IPS-18a (cell line): ENCODE measurements at regions not wholly inside any gene's neighbourhood (a gene's known extent, or its start where the extent isn't known, plus 50 kb on each side); places are given as distances from the start of the nearest gene placed in this dataset.

Experiments used
- H3K27ac ChIP-seq: one replicate; pipeline ENCODE4 v1.5.1; 2013; ENCODE audit warnings: low read length
- H3K27me3 ChIP-seq: one replicate; pipeline ENCODE4 v1.6.1; 2013; ENCODE audit warnings: mild to moderate bottlenecking, low read length; ENCODE audit not compliant: control insufficient read depth, insufficient read depth
- H3K36me3 ChIP-seq: one replicate; pipeline ENCODE4 v1.6.1; 2013; ENCODE audit warnings: low read depth, low read length; ENCODE audit not compliant: control insufficient read depth
- H3K4me1 ChIP-seq: one replicate; pipeline ENCODE4 v1.6.1; 2013; ENCODE audit warnings: low read depth, low read length; ENCODE audit not compliant: control insufficient read depth
- H3K4me3 ChIP-seq: one replicate; pipeline ENCODE4 v1.5.1; 2013; ENCODE audit warnings: low read length
- H3K9ac ChIP-seq: one replicate; pipeline ENCODE4 v1.6.1; 2013; ENCODE audit warnings: mild to moderate bottlenecking, low read length, moderate library complexity
- H3K9me3 ChIP-seq: one replicate; pipeline ENCODE4 v1.6.1; 2013; ENCODE audit warnings: low read depth, low read length; ENCODE audit not compliant: control insufficient read depth

- Histone ChIP-seq H3K27me3 (no peaks in the 10 kb centered on the region), H3K9ac (no peak overlapping the region), H3K4me1 (no peaks in the 10 kb centered on the region), H3K4me3 (no peak overlapping the region), H3K9me3 (no peaks in the 10 kb centered on the region), H3K36me3 (no peaks in the 10 kb centered on the region), H3K27ac (no peak overlapping the region)
Measured at GRCh38 chr10:33897291-33897752, 562.9 kb upstream of the NRP1 start.

DNA sequence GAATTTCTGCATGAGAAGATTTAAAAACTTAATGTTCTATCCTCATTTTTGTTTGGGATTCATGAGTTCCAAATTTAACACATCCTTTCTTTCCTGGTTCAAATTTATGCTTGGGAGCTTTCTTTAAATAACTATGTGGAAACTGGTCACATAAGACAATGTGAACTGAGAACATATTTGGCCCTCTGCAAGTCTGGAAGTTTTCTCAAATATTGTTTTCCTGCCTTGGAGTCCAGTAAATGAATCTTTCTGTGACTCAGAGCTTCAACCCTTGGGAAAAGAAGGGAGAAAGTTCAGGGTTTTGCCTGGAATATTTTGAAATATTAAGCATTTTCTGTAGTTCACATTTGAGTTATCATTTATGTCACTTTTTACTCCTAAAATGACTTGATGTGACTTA lies 559.0 kb upstream of the NRP1 start:
- Histone ChIP-seq H3K27ac (no peak overlapping the region), H3K9ac (no peak overlapping the region), H3K9me3 (no peaks in the 10 kb centered on the region), H3K4me3 (no peak overlapping the region), H3K36me3 (no peaks in the 10 kb centered on the region), H3K4me1 (no peaks in the 10 kb centered on the region), H3K27me3 (no peaks in the 10 kb centered on the region)

DNA sequence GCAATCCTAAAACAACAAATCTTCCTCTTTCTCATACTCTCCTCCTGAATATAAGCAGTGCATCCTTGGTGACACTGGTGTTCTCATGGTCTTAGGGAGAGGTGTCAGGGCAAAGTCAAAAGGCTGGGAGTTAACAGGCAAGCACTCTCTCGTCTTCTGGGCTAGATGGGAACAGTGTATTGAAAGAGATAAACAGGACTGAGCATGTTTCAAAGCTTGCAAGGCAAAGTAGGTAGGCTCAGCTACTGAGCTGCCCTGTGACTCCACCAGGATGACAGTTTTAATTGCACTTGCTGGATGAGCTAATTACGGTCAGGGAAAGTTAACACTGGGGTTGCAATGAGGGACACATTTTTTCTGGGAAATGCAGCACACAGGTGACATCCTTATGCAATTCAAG lies 554.9 kb upstream of the NRP1 start:
- Histone ChIP-seq H3K9me3 (no peaks in the 10 kb centered on the region), H3K4me1 (no peaks in the 10 kb centered on the region), H3K4me3 (no peak overlapping the region), H3K36me3 (no peaks in the 10 kb centered on the region), H3K27me3 (no peaks in the 10 kb centered on the region), H3K27ac (no peak overlapping the region), H3K9ac (no peak overlapping the region)

- H3K36me3 ChIP-seq = no peaks in the 10 kb centered on the region
- H3K27ac ChIP-seq = no peak overlapping the region
- H3K9ac ChIP-seq = no peak overlapping the region
- no peaks in the 10 kb centered on the region for H3K9me3 ChIP-seq
- no peaks in the 10 kb centered on the region for H3K4me1 ChIP-seq
- H3K27me3 ChIP-seq = no peaks in the 10 kb centered on the region
- no peak overlapping the region for H3K4me3 ChIP-seq
Measured at GRCh38 chr10:33887188-33887587, 552.7 kb upstream of the NRP1 start.

GRCh38 chr10:33886299-33886698 lies 551.8 kb upstream of the NRP1 start:
- Histone ChIP-seq H3K9me3 (no peaks in the 10 kb centered on the region), H3K9ac (no peak overlapping the region), H3K4me3 (no peak overlapping the region), H3K4me1 (no peaks in the 10 kb centered on the region), H3K27me3 (no peaks in the 10 kb centered on the region), H3K36me3 (no peaks in the 10 kb centered on the region), H3K27ac (no peak overlapping the region)

DNA sequence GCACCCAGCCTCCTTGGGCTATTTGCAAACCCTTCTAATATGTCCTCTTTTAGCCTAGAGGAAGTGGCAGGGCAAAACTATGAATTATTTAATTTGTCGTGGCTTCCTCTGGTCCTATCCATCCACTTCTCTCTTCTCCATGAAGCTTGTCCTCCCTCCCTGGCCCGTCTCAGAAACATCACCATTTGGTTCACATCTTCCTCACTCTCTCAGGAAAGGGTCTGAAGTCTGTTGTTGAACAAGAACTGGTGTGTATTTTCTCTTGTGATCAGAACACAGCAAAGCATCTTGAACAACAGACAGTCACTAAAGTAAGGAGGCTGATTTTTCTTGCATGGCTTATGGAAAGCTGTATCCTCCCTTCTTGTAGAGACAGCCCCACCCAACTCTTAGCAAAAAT lies 550.1 kb upstream of the NRP1 start:
- Histone ChIP-seq H3K27me3 (no peaks in the 10 kb centered on the region), H3K4me3 (no peak overlapping the region)

DNA sequence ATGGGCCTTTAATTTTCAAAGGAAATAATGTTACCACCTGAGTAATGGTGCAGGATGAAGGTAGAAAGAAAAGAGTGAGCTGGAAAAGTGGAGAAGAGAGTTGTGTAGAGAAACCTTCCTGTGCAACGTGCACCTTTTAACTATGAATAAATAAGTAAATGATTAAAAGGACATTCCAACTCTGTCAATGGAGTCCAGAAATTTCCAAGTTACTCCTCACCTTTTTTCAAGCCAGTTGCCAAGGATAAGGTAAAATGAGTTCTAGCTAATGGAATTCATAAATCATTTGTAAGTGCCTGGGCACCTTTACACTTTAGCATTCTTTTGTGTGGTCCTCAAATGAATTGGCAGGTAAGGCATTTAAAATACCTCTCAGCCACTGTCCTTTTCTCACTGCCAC lies 549.4 kb upstream of the NRP1 start:
- no peaks in the 10 kb centered on the region for H3K9me3 ChIP-seq
- H3K4me1 ChIP-seq = no peaks in the 10 kb centered on the region
- H3K4me3 ChIP-seq = no peak overlapping the region
- H3K27ac ChIP-seq = no peak overlapping the region
- no peaks in the 10 kb centered on the region for H3K36me3 ChIP-seq
- no peak overlapping the region for H3K9ac ChIP-seq
- no peaks in the 10 kb centered on the region for H3K27me3 ChIP-seq

More for the DNA sequence above, 550.1 kb upstream of the NRP1 start:
- H3K27ac ChIP-seq = no peak overlapping the region
- H3K4me1 ChIP-seq = no peaks in the 10 kb centered on the region
- H3K9me3 ChIP-seq = no peaks in the 10 kb centered on the region
- no peaks in the 10 kb centered on the region for H3K36me3 ChIP-seq
- no peak overlapping the region for H3K9ac ChIP-seq

DNA sequence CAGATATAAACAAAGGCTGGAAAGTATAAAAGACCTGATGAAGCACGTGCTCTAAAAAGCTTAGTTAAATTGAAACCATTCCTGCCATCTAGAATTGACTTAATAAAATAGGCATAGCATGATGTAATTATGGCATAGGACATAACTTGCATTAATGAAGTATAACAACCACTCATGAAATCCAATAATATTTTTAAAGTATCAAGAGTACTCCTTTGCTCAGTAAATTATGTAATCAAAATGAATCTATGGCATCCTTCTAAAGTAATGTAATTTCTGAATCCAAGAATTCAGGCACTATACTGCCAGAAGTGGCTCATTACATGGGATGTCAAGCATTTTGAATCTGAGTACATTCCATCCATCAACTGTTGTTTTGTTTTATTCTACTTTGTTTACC lies 548.5 kb upstream of the NRP1 start:
- H3K4me3 ChIP-seq = no peak overlapping the region
- no peak overlapping the region for H3K27ac ChIP-seq

DNA sequence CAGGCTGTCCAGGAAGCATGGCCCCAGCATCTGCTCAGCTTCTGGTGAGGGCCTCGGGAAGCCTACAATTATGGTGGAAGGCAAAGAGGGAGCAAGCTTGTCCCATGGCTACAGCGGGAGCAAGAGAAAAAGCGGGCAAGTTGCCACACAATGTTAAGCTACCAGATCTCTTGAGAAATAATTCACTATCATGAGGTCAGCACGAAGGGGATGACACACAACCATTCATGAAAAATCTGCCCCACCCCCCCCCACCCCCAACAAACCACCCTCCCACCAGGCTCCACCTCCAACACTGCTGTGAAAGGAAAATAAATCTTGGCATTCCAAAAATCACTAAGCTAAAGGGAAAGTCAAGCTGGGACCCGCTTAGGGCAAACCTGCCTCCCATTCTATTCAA lies 545.8 kb upstream of the NRP1 start:
- no peaks in the 10 kb centered on the region for H3K9me3 ChIP-seq
- no peak overlapping the region for H3K9ac ChIP-seq
- H3K27ac ChIP-seq = no peak overlapping the region
- no peak overlapping the region for H3K4me3 ChIP-seq
- H3K27me3 ChIP-seq = no peaks in the 10 kb centered on the region
- no peaks in the 10 kb centered on the region for H3K36me3 ChIP-seq
- no peaks in the 10 kb centered on the region for H3K4me1 ChIP-seq

More for the DNA sequence above, 548.5 kb upstream of the NRP1 start:
- Histone ChIP-seq H3K9me3 (no peaks in the 10 kb centered on the region), H3K9ac (no peak overlapping the region), H3K4me1 (no peaks in the 10 kb centered on the region), H3K27me3 (no peaks in the 10 kb centered on the region), H3K36me3 (no peaks in the 10 kb centered on the region)

- Histone ChIP-seq H3K9me3 (no peaks in the 10 kb centered on the region), H3K36me3 (no peaks in the 10 kb centered on the region), H3K27me3 (no peaks in the 10 kb centered on the region), H3K4me1 (no peaks in the 10 kb centered on the region), H3K9ac (no peak overlapping the region), H3K4me3 (no peak overlapping the region), H3K27ac (no peak overlapping the region)
Measured at GRCh38 chr10:33878238-33878786, 543.8 kb upstream of the NRP1 start.

DNA sequence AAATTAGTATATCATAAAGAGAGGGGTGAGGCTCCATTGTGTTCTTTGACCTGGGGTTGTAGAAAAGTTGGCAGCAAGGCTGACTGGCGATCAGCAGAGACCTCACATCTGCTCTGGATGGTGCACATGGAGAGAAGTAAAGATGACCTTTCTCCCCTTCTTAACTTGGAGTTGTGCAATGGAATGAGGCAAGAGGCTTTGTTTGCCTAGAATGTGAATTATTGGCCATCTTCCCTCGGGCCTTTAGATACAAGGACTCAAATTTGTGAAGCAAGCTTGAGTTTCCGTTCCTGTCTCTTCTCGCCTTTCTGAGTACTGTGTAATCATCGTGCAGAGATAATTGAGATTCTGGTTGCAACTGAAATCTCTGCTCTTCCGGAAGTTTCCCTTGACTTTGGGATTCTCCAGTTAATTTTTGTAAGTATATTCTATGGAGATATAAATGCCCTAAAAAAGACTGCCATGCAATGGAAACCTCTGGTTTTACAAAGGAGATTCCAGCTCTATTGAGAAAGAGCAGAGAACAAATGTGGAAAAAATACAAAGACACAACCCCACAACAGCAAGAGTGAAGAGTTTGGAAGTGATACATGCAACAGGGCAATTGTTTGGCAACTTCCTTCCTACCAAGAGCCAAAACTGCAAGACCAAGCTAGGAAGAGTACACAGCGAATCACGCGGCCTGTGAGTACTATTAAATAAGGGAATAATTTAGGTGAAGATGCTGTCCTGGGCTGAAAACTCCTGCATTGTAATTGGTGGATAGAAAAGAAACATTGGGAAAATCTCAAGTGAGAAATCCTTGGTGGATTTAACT lies 542.3 kb upstream of the NRP1 start:
- H3K27ac ChIP-seq = no peak overlapping the region
- no peak overlapping the region for H3K9ac ChIP-seq

More for the DNA sequence above, 542.3 kb upstream of the NRP1 start:
- H3K4me1 ChIP-seq = no peaks in the 10 kb centered on the region
- H3K9me3 ChIP-seq = no peaks in the 10 kb centered on the region
- H3K27me3 ChIP-seq = no peaks in the 10 kb centered on the region
- H3K4me3 ChIP-seq = no peak overlapping the region
- no peaks in the 10 kb centered on the region for H3K36me3 ChIP-seq
